ENCODE measurements at regions not wholly inside any gene's neighbourhood (a gene's known extent, or its start where the extent isn't known, plus 50 kb on each side); places are given as distances from the start of the nearest gene placed in this dataset.
"Not testable (repeated sequence)": the region's sequence is repeated elsewhere in the genome, so short reads cannot be mapped to it uniquely, and the experiment has no call there.

DNA sequence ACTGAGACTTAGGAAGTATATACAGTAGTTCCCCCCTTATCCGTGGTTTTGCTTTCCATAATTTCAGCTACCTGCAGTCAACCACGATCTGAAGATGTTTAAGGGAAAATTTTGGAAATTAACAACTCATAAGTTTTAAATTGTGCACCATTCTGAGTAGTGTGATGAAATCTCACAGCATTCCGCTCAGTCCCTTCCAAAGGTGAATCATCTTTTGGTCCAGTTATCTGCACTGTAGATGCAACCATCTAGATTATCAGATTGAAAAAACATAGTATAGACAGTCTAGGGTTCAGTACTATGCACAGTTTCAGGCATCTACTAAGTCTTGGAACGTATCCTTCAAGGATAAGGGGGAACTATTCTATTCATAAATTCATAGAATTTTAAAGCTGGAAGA, 109.0 kb downstream of the ANXA3 start:
- no peak for DNase-seq (ENCODE audit: low read depth)

DNA sequence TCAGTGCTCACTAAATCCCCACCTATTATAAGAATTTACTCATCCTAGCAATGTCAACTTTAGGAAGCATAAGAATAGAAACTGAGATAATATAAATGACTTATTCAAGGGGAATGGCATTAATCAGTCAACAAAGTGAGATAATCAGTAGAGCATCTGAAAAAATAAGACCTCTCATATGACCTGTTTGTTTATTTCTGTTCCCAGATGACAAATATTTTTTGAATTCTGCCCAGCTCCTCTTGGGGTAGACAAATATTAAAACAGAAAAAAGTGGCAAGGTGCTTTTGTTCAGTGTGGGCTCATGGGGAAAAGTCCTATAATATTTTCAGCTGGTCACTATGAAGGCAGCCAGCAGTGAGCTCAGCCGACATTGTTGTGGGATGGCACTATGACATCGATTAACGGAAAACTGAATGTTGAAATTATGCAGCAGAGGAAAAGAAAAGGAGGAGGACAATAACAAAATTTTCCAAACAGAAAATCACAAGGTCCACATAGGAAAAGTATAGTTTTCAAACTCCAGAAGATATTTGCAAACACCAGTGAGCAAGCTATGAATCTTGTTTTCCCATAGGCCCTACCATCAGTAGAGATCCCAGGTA, 109.6 kb downstream of the ANXA3 start:
- DNase-seq (ENCODE audit: low read depth): no peak

- DNase-seq (ENCODE audit: low read depth): peak; percentile 43
Observed at GRCh38 chr4:78661921-78662521, 110.5 kb downstream of the ANXA3 start.

GRCh38 chr4:78662658-78663057, 111.1 kb downstream of the ANXA3 start:
- no peak for DNase-seq (ENCODE audit: low read depth)

GRCh38 chr4:78664296-78664695, 111.9 kb upstream of the BMP2K start:
- DNase-seq (ENCODE audit: low read depth): not testable (repeated sequence)

- no peak for DNase-seq (ENCODE audit: low read depth)
Observed at GRCh38 chr4:78665216-78665770, 110.9 kb upstream of the BMP2K start.

DNA sequence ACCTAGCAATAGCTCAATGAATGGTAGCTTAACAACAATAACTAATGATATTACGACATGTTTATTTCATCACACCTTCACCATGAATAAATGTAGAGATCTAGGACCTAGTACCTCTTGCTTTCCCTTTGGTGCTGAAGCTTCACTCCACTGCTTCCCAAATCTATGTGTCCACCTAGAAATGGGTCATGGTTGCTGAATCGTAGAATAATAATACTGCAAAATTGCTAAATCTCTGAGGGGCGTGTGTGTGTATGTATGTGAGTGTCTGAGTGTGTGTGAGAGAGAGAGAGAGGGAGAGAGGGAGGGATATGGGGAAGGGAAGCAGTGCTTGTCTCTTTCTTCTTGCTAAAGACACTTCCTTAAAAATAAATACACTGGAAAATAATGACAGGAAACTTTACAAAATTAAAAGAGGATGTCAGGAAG, 109.3 kb upstream of the BMP2K start:
- DNase-seq (ENCODE audit: low read depth): no peak

DNA sequence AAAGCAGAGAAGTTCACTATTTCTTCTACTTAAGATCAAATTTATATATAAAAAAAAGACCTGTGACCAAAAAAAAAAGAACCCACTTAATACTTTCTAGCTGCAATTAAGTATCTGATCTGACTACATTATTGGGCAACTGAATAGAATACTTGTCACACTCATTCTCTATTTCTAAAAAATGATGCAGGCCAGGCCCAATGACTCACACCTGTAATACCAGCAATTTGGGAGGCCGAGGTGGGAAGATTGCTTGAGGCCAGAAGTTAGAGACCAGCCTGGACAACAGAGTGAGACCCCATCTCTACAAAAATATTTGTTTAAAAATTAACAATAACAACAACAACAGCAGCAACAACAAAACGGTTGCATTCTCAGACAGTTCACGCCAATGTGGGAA, 108.8 kb upstream of the BMP2K start:
- DNase-seq (ENCODE audit: low read depth): no peak

- no peak for DNase-seq (ENCODE audit: low read depth)
Observed at GRCh38 chr4:78667764-78668163, 108.4 kb upstream of the BMP2K start.

DNA sequence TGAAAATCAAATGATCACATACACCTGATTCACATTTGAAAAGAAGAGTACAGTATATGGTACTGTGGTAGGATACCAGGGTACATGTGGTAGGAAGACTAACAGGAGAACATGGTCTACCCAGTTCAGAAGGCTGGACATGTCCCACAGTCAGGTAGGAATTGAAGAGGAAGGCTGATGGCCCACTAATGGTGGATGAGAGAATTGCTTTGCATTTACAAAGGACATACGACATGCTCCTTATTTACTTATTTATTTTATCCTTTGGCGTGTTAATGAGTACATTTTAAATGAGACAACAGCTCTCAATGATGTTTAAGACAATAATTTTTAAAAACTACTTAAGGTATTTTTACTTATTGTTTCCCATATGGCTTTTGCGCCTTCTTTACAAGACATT, 106.7 kb upstream of the BMP2K start:
- no peak for DNase-seq (ENCODE audit: low read depth)

GRCh38 chr4:78671903-78672815, 104.0 kb upstream of the BMP2K start:
- DNase-seq (ENCODE audit: low read depth): no peak

DNA sequence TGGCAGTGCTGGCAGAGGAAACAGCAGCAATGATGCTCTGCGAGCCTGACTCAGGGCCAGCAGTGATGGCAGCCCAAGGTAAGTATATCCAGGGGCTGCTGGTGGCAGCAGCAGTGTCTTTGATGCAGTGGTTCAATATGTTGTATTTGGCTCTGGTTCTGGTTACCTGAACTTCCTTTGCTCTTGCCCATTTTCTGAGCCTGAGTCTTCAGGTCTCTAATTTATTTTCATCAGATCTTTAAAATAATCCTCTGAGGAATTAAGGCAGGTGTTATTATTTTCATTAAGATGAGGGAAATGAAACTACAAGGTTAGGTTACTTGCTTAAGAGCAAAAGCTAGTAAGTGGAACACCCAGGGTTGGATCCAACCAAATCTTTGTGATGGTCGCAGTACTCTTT, 102.8 kb upstream of the BMP2K start:
- no peak for DNase-seq (ENCODE audit: low read depth)

DNA sequence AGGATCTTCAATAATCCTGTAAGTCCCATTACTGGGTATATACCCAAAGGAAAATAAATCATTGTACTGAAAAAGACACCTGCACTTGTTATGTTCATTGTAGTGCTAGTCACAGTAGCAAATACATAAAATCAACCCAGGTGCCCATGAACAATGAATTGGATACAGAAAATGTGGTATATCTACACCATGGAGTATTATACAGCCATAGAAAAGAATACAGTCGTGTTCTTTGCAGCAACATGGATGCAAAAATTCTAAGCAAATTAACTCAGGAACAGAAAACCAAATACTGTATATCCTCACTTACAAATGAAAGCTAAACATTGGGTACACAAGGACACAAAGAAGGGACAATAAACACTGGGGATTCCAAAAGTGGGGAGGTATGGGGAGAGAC, 100.8 kb upstream of the BMP2K start:
- DNase-seq (ENCODE audit: low read depth): no peak

DNA sequence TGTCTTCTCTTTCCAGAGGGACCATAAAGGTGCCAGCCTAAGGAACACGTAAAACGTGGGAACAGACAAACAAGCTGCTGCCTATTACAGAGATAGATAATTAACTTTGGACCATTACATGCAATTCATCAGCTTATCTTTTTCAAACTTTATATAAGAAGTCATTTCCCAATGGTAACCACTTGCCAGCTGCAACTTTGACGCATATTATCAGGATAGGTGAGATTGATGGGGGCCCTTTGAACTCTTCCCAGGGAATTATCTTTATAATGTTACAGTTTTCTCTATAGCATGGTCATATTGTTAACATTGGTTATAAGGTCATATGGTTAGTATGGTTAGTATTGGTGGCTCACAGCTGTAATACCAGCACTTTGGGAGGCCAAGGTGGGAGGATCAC, 94.1 kb upstream of the BMP2K start:
- DNase-seq (ENCODE audit: low read depth): no peak

DNA sequence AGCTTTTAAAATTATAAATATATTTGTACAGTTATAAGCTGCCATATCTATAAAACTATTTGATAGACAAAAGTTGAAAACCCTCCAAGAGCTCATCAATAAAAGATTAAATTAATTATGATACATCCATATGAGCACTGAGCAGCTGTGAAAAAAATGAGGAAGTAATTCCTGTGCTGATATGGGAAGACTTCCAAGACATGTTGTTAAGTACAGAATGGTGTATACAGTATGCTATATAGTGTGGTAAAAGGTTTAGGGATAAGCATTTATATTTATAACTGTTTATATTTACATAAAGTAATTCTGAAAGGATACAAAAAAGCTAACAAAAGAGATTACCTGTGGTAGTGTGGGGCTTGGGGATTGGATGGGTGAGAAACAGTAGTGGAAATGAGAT, 92.8 kb upstream of the BMP2K start:
- no peak for DNase-seq (ENCODE audit: low read depth)

DNA sequence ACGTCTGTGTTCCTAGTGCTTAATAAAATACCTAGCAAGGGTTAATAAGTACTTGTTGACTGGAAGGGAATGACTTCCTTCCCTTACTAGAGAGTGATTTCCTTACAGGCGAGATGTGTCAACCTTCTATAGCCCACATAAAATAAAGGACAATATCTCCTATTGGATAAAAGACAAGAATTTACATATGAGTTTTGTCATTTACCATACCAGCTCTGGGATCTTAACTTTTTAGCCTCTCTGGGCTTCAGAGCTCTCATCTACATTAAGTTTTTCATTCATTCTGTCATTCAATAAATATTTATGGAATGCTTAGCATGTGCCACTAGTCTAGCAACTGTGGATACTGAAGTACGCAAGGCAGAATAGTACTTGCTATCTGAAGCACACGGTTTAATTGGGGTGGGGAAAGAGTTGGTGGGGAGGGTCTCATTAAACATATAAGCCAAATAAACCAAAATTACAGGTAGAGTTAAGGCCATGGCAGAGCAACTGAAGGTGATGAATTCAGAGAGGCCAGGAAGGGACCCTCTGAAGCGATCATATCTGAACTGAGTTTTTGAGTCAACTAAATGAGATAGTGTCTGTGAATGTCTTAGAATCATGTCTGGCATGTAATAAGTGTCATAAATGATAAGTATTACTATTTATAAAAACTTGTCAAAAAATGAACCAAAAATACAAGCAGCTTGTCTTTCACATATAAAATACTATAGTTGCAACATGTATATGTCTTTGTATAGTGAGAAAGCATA, 91.6 kb upstream of the BMP2K start:
- DNase-seq (ENCODE audit: low read depth): no peak

DNA sequence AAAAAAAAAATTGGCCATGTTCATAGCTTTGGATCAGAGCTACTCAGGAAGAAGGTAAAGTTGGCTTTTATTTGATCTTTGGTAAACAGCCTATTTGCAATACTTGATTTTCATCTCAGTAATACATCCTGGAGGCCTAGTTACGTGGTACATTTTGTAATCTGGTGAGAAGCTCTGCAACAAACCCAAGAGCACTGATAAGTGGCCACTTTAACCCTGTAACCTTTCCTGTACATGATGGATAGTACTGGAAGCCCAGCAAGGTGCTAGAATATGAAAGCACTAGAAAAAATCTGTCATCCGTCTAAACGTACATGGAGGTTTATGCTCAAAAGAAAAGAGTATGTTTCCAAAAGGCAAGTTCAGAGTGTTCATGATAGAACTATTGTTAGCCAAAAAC, 88.3 kb upstream of the BMP2K start:
- no peak for DNase-seq (ENCODE audit: low read depth)

DNA sequence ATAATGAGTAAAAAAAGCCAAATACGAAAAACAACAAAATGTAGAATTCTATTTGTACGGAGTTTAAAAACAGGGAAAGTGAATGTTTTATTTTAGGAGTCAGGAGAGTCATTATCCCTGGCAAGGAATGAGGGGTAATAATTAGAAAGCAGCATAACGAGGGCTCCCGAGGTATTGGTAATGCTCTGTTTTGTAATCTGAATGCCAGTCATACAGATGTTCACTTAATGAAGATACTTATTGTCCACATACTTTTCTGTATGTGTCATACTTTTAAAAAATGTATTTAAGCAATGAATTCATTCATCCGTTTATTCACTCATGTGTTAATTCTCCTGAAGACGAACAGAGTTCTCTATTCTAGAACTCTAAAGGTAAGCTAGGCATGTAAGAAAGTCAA, 87.8 kb upstream of the BMP2K start:
- no peak for DNase-seq (ENCODE audit: low read depth)

DNA sequence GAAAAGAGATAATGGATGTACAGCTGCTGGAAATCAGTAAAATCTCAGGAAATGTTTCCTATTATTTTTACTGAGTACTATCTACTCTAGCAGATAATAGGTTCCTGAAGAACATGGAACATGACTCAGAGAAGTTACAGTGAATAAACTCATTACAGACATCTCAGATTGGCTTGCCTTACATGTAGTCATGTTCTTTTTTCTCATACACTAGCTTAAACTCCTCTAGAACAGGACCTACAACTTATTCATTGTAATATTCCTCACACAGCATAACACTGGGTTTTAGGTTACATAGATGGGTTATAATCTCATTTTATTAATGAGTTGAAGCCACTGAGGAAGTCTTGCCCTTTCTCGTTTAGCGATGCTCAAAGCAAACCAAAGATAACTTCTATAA, 86.9 kb upstream of the BMP2K start:
- no peak for DNase-seq (ENCODE audit: low read depth)

DNA sequence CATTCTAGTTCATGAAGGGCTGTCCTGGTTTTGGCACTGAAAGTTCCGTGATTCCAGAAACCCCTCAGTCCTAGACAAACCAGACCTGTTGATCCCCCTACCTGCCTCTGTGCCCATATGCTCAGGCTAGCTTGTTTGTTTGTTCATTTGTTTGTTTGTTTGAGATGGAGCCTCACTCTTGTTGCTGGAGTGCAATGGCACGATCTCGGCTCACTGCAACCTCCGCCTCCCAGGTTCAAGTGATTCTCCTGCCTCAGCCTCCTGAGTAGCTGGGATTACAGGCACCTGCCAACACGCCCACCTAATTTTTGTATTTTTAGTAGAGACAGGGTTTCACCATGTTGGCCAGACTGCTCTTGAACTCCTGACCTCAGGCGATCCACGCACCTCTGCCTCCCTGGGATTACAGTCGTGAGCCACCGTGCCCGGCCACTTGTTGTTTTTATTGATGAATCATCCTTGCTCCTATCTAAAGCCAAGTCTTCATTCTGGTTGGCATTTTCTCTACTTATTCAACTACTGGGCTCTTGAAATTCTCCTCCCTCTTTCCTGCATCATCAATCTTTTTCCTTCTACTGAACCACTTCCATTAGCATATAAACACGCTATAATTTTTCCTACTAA, 86.3 kb upstream of the BMP2K start:
- no peak for DNase-seq (ENCODE audit: low read depth)

- no peak for DNase-seq (ENCODE audit: low read depth)
Observed at GRCh38 chr4:78691334-78691754, 84.8 kb upstream of the BMP2K start.
